Panc1 (cell line): ENCODE measurements at regions not wholly inside any gene's neighbourhood (a gene's known extent, or its start where the extent isn't known, plus 50 kb on each side); places are given as distances from the start of the nearest gene placed in this dataset.

Source experiments
- ATAC-seq: fragments of 200-7000 bp; cut with Tn5 transposase; 2 replicates; pipeline ENCODE4 v1.9.1; 2020; ENCODE audit warnings: mild to moderate bottlenecking, moderate library complexity
- BruUV-seq: library from RNA; stranded (reverse); fragments of 400-500 nt; replicated peaks from 2 replicates; lab custom pipeline; 2021; lab: Mats Ljungman, UMichigan
- CTCF ChIA-PET: fragments of 300-600 bp; sonication (Branson Sonifier 250); formaldehyde crosslinking; loops from one replicate; lab custom pipeline; 2022; ENCODE audit warnings: antibody characterized with exemption; lab: Charles Lee
- POLR2A ChIA-PET: fragments of 300-600 bp; sonication (Branson Sonifier 250); formaldehyde crosslinking; loops from one replicate; lab custom pipeline; 2022; ENCODE audit warnings: antibody characterized with exemption; lab: Charles Lee
- DNase-seq: peaks from one replicate; pipeline ENCODE4 v3.0.0-alpha.2; 2010; ENCODE audit warnings: low read depth, low spot score
- H3K27ac ChIP-seq: 2 replicates; pipeline ENCODE4 v1.5.1; 2011; ENCODE audit warnings: mild to moderate bottlenecking, low read length, inconsistent platforms
- H3K27me3 ChIP-seq: fragments of 200-500 bp; sonication (Bioruptor generic); 2 replicates; pipeline ENCODE4 v1.6.0; 2014; ENCODE audit warnings: low read length, inconsistent platforms; ENCODE audit not compliant: control insufficient read depth, insufficient read depth
- H3K36me3 ChIP-seq: fragments of 200-500 bp; sonication (Bioruptor generic); 2 replicates; pipeline ENCODE4 v1.5.1; 2014; ENCODE audit warnings: inconsistent platforms, mild to moderate bottlenecking, low read length, moderate library complexity; ENCODE audit not compliant: control insufficient read depth, insufficient read depth
- H3K4me1 ChIP-seq: 2 replicates; pipeline ENCODE4 v1.5.1; 2011; ENCODE audit warnings: inconsistent platforms, mild to moderate bottlenecking, low read length, moderate library complexity; ENCODE audit not compliant: control insufficient read depth, insufficient read depth
- H3K4me3 ChIP-seq, 2 experiments: 2 replicates each; pipeline ENCODE4 v1.5.1; 2011 to 2012; ENCODE audit warnings: low read depth in 2 of 2, low read length in 2 of 2, mild to moderate bottlenecking in 2 of 2, inconsistent platforms in 1 of 2, moderate library complexity in 1 of 2
- H3K9me3 ChIP-seq: fragments of 200-500 bp; sonication (Bioruptor generic); 2 replicates; pipeline ENCODE4 v1.5.1; 2014; ENCODE audit warnings: low read depth, mild to moderate bottlenecking, inconsistent platforms, low read length, moderate library complexity; ENCODE audit not compliant: control insufficient read depth, insufficient read depth
- CTCF ChIP-seq: fragments of 450-650 bp; IDR thresholded peaks from 2 replicates; pipeline ENCODE4 v1.5.1; 2017; ENCODE audit warnings: mild to moderate bottlenecking
- POLR2AphosphoS5 ChIP-seq: IDR thresholded peaks from 2 replicates; pipeline ENCODE4 v1.6.1; 2012; ENCODE audit warnings: mild to moderate bottlenecking, low read depth, low read length, moderate library complexity
- REST ChIP-seq, 2 experiments: IDR thresholded peaks; 2 replicates each; pipeline ENCODE4 v1.6.1; 2011 to 2012; ENCODE audit warnings: low read depth in 2 of 2, control low read depth in 1 of 2, low read length in 1 of 2, mild to moderate bottlenecking in 1 of 2, moderate library complexity in 1 of 2; ENCODE audit not compliant: insufficient read depth in 1 of 2
- SIN3A ChIP-seq: IDR thresholded peaks from 2 replicates; pipeline ENCODE4 v1.6.1; 2012; ENCODE audit warnings: low read depth, mild to moderate bottlenecking, low read length, moderate library complexity, borderline replicate concordance; ENCODE audit not compliant: insufficient read depth
- TCF7L2 ChIP-seq: IDR thresholded peaks from 2 replicates; pipeline ENCODE4 v1.6.1; 2011; ENCODE audit warnings: mild to moderate bottlenecking, low read depth, low read length, inconsistent platforms
- in situ Hi-C: cut with HindIII; loops from 2 replicates; pipeline ENCODE4 v1.10.0; 2016; ENCODE audit warnings: low sequenced_read_pairs, low pct_unique_long_range_greater_than_20kb
- intact Hi-C: fragments of 100-400 bp; cut with micrococcal nuclease; formaldehyde crosslinking; loops from one replicate; pipeline ENCODE4 v1.10.0; 2022; ENCODE audit not compliant: unreplicated experiment

DNA sequence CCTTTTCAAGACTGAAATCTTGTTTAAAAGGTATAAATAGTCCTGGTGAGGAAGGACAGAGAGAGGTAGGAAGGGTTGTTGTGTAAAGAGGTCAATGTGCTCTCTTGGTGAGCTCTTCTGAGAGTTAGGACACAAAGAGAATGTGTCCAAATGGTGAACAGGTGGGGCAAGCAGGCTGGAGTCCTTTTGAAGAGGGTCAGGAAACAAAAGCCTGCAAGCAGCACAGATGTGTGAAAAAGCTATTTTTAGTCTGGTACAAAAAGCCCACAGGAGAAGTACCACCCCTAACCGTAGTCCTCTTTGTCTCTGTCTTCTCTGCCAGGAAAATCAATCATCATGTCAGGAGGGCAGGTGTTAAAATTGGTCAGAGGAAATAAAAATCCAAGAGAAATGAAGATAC, 54.4 kb upstream of the SYN3 start:
- no TSS peak for BruUV-seq
- POLR2A ChIA-PET: no interaction called here
- intact Hi-C loops: no loop called here
- no peaks in the 10 kb centered on the region for H3K9me3 ChIP-seq
- DNase-seq: no peak
- no peak overlapping the region for H3K27ac ChIP-seq
- TF ChIP-seq REST (IDR thresholded peaks at IDR 0.05; ENCODE audit: insufficient read depth in 1 of 2, low read depth in 2 of 2, low read length in 1 of 2) (no peak), TCF7L2 (no peak), CTCF (no peak), POLR2AphosphoS5 (no peak), SIN3A (no peak)
- no peaks in the 10 kb centered on the region for H3K36me3 ChIP-seq
- CTCF ChIA-PET: no interaction called here
- no peaks in the 10 kb centered on the region for H3K4me1 ChIP-seq
- no peaks in the 10 kb centered on the region for H3K27me3 ChIP-seq
- H3K4me3 ChIP-seq: no peak overlapping the region
- ATAC-seq: no peak
- in situ Hi-C loops: no loop called here

- no peaks in the 10 kb centered on the region for H3K4me1 ChIP-seq
- H3K27ac ChIP-seq: no peak overlapping the region
- H3K36me3 ChIP-seq: no peaks in the 10 kb centered on the region
- ATAC-seq (no peak), DNase-seq (no peak)
- TF ChIP-seq SIN3A: no peak
- no peak for TF ChIP-seq REST (IDR thresholded peaks at IDR 0.05; ENCODE audit: insufficient read depth in 1 of 2, low read depth in 2 of 2, low read length in 1 of 2)
- no peak for TF ChIP-seq POLR2AphosphoS5
- TF ChIP-seq CTCF: no peak
- no peak for TF ChIP-seq TCF7L2
- POLR2A ChIA-PET: no interaction called here
- in situ Hi-C loops: no loop called here
- no peaks in the 10 kb centered on the region for H3K9me3 ChIP-seq
- intact Hi-C loops: no loop called here
- CTCF ChIA-PET: no interaction called here
- BruUV-seq: no TSS peak
- H3K27me3 ChIP-seq: no peaks in the 10 kb centered on the region
- H3K4me3 ChIP-seq: no peak overlapping the region
Measured at GRCh38 chr22:33111491-33111890, 53.3 kb upstream of the SYN3 start.
